Prostate gland (tissue), 2 donors: ENCODE measurements at regions not wholly inside any gene's neighbourhood (a gene's known extent, or its start where the extent isn't known, plus 50 kb on each side); places are given as distances from the start of the nearest gene placed in this dataset.

Experiments
- POLR2A ChIP-seq: fragments of 450-650 bp; IDR thresholded peaks from one replicate; pipeline ENCODE4 v1.6.1; 2016; ENCODE audit warnings: antibody characterized with exemption, mild to moderate bottlenecking
- POLR2AphosphoS5 ChIP-seq: sonication (generic); formaldehyde crosslinking; IDR thresholded peaks from one replicate; pipeline ENCODE4 v1.6.1; 2017; ENCODE audit warnings: antibody characterized with exemption
- TF ChIP-seq, protein P1 (sequence below), 4 experiments: fragments of 200-600 bp in 2 of 4; fragments of 450-650 bp in 2 of 4; sonication (generic) in 2 of 4; IDR thresholded peaks; 1 replicate in 3 of 4; 2 replicates in 1 of 4; pipeline ENCODE4 v1.5.1; 2016 to 2019; ENCODE audit warnings: antibody characterized with exemption in 4 of 4, mild to moderate bottlenecking in 2 of 4, moderate library complexity in 2 of 4

- no peak for TF ChIP-seq POLR2A
- TF ChIP-seq, protein P1, sequence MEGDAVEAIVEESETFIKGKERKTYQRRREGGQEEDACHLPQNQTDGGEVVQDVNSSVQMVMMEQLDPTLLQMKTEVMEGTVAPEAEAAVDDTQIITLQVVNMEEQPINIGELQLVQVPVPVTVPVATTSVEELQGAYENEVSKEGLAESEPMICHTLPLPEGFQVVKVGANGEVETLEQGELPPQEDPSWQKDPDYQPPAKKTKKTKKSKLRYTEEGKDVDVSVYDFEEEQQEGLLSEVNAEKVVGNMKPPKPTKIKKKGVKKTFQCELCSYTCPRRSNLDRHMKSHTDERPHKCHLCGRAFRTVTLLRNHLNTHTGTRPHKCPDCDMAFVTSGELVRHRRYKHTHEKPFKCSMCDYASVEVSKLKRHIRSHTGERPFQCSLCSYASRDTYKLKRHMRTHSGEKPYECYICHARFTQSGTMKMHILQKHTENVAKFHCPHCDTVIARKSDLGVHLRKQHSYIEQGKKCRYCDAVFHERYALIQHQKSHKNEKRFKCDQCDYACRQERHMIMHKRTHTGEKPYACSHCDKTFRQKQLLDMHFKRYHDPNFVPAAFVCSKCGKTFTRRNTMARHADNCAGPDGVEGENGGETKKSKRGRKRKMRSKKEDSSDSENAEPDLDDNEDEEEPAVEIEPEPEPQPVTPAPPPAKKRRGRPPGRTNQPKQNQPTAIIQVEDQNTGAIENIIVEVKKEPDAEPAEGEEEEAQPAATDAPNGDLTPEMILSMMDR (IDR thresholded peaks at IDR 0.05): peak in 1 of 4 experiments; percentile 4
- TF ChIP-seq POLR2AphosphoS5: no peak
These were observed 97.0 kb upstream of the MBNL2 start for GRCh38 chr13:97124915-97125809.
